Fibroblast of pulmonary artery (primary cell): ENCODE measurements at regions not wholly inside any gene's neighbourhood (a gene's known extent, or its start where the extent isn't known, plus 50 kb on each side); places are given as distances from the start of the nearest gene placed in this dataset.

Source experiments
- DNase-seq: peaks from one replicate; pipeline ENCODE4 v3.0.0-alpha.2; 2010; ENCODE audit warnings: low read depth
- H3K4me3 ChIP-seq: replicated peaks from 2 replicates; pipeline ENCODE4 v1.5.1; 2011; ENCODE audit warnings: low read depth, mild to moderate bottlenecking, control low read depth, low read length, moderate library complexity
- TF ChIP-seq, protein P1 (sequence below): IDR thresholded peaks from 2 replicates; pipeline ENCODE4 v1.5.1; 2011; ENCODE audit warnings: mild to moderate bottlenecking, control low read depth, low read length, inconsistent platforms; ENCODE audit errors: missing control alignments

DNA sequence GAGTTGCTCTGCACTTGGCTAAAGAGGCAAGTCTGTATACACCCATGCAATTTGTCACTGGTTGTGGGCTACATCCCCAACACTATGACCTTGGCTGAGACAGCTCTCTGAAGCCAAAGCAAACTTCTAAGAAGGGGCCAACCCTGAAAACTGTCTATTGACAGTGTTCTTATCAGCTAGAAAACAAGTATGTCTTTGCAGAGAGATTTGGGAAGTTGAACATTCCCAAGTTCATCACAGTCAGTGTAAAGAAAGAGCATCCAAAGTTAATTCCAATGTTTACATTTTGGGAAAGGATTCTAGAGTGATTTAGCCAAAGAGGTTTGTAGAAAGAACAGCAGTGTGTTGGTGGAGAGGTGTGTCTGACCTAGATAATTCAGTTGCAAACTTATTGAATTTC is 711.1 kb upstream of the CHD1 start:
- H3K4me3 ChIP-seq = no peak overlapping the region
- DNase-seq = no peak
- TF ChIP-seq, protein P1, sequence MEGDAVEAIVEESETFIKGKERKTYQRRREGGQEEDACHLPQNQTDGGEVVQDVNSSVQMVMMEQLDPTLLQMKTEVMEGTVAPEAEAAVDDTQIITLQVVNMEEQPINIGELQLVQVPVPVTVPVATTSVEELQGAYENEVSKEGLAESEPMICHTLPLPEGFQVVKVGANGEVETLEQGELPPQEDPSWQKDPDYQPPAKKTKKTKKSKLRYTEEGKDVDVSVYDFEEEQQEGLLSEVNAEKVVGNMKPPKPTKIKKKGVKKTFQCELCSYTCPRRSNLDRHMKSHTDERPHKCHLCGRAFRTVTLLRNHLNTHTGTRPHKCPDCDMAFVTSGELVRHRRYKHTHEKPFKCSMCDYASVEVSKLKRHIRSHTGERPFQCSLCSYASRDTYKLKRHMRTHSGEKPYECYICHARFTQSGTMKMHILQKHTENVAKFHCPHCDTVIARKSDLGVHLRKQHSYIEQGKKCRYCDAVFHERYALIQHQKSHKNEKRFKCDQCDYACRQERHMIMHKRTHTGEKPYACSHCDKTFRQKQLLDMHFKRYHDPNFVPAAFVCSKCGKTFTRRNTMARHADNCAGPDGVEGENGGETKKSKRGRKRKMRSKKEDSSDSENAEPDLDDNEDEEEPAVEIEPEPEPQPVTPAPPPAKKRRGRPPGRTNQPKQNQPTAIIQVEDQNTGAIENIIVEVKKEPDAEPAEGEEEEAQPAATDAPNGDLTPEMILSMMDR = no peak

DNA sequence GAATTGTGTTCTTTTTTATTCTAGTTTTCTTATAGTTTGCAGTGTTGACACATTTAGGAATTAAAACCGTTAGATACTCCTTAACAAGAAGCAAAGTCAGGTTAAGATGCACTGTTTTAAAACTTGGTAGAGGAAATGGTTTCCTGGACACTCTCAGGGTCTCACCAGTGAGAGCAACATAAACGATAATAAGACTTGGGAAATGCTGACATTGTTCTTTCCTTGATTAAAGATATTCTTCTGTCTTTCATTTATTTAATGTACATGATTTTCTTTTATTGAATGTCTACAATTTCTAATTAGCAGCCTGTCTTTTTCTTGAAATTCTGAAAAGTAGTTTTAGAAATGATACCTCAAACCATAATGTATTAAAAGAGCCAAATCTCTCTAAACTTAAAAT is 707.9 kb upstream of the CHD1 start:
- TF ChIP-seq, protein P1 = no peak
- no peak overlapping the region for H3K4me3 ChIP-seq
- DNase-seq = no peak

DNA sequence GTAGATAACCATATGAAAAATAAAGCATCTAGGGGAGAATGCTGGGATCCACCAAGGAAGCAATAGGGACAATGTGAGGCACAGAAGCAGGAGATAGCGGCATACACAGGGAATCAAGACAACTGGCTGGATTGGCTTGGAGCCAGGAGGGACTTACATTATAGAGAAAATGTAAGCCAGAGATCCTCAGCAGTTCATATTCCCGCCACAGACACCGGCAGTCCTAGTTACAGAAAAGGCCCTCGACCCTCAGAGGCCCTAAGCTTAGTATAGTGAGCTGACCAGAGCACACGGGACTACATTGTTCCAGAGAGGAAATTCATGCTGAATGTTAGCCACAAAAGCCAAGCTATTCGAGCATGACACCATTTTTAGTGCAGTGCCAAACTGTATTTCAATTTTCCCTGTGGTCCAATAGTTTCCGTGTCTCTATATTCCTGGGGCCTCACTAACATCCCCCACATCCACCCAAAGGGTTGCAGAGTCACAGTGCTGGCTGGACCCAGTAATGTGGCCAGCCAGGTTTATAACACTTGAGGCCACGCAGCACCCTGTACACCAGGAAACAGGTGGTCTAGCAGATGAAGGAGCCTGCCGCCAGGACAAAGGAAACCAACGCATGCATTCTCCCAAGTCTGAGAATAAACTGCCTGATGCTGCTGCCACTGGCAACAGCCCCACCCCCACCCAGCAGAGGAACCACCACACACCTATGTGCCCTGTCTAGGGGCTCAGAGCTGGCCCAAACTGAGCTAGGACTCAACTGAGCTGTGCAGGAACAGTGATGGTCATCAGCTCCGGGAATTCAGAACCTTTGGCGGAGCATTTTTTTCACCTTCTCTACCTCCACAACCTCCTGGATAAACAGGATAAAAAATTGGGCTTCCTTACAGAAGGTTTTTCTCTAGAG is 693.2 kb upstream of the CHD1 start:
- no peak for DNase-seq
- H3K4me3 ChIP-seq = no peak overlapping the region
- TF ChIP-seq, protein P1 = no peak

DNA sequence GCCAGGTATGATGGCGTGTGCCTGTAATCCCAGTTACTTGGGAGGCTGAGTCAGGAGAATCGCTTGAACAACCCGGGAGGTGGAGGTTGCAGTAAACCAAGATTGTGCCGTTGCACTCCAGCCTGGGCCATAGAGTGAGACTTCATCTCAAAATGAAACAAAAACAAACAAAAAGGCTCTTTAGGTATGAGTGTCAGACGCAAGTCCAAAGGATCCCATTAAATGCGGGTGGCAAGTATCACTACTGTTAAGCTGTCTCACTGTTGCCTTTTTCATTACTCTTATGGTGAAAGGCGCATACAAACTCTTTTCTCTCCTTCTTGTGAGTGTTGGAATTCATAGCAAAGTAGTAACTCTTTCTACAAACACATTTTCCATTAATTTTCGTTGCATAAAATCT is 688.5 kb upstream of the CHD1 start:
- TF ChIP-seq, protein P1 = no peak
- no peak for DNase-seq
- H3K4me3 ChIP-seq = no peak overlapping the region

DNA sequence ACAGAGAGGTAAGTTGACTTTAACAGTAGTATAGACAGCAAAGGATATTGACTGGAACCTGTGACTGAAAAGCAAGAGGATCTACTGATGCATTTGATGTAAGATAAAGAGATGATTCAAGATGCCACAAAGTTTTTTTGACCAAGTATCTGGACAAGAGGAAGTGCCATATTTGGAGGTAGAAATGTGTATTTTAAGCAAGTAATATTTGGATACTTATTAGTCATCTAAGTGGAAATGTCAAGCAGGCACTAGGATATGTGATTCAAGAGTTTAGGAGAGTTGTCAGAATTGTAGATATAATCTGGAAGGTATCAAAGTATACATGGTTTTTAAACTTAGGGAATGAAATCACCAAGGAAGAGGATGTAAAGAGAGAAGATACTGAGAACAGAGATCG is 686.1 kb upstream of the CHD1 start:
- no peak overlapping the region for H3K4me3 ChIP-seq
- no peak for DNase-seq
- TF ChIP-seq, protein P1 = no peak

DNA sequence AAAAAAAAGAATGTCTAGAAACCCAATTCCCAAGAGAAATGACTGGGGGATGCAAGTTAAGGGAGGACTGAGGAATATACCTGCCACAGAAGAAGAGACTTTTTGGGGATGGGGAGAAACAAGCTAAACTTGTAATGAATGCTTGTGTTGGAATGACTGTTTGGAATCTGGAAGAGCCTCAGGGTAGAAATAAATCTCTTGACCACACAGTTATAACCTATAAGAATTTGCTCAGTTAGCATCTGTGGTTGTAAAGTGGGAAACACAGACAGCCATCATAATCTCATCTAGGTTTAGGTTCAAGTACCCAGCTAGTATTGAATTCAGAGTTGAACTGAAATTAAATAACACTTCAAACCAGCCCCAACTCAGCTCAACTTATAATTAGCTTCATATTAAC is 678.3 kb upstream of the CHD1 start:
- H3K4me3 ChIP-seq = no peak overlapping the region
- DNase-seq = no peak
- TF ChIP-seq, protein P1 = no peak

DNA sequence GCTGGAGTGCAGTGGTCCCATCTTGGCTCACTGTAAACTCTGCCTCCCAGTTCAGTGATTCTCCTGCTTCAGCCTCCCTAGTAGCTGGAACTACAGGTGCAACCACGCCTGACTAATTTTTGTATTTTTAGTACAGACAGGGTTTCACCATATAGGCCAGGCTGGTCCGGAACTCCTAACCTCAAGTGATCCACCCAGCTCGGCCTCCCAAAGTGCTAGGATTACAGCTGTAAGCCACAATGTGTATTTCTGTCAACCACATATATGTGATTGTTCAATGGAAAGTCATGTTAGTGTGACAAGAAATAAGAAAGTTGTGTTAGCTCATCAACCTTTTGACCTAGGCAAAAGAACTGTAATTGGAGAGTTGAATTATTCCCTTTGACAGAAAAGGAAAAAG is 677.1 kb upstream of the CHD1 start:
- TF ChIP-seq, protein P1 = no peak
- no peak overlapping the region for H3K4me3 ChIP-seq
- DNase-seq = no peak
